ENCODE measurements at regions not wholly inside any gene's neighbourhood (a gene's known extent, or its start where the extent isn't known, plus 50 kb on each side); places are given as distances from the start of the nearest gene placed in this dataset.

GRCh38 chr5:93161661-93162654 is 419.1 kb downstream of the NR2F1-AS1 start:
- Histone ChIP-seq H2BK15ac (ENCODE audit: low read length) (no peak overlapping the region), H3K4me3 (ENCODE audit: low read length in 2 of 2) (no peak overlapping the region), H3K27ac (replicated peaks; ENCODE audit: low read length) (peak overlapping the region; percentile 43), H2BK120ac (ENCODE audit: low read depth, low read length) (no peak overlapping the region), H3K79me1 (ENCODE audit: low read depth, low read length) (no peaks in the 10 kb centered on the region), H3K4ac (ENCODE audit: low read length) (no peak overlapping the region), H2AK5ac (ENCODE audit: low read depth, low read length) (no peak overlapping the region), H3K18ac (ENCODE audit: low read length) (no peak overlapping the region), H4K8ac (ENCODE audit: low read depth, low read length) (no peak overlapping the region), H3K27me3 (ENCODE audit: control insufficient read depth in 3 of 3, insufficient read depth in 3 of 3, low read depth in 1 of 3, low read length in 3 of 3) (no peaks in the 10 kb centered on the region), H3K4me2 (ENCODE audit: insufficient read depth, low read length, poor library complexity, severe bottlenecking) (no peak overlapping the region), H3K23ac (ENCODE audit: low read depth, low read length, poor library complexity) (no peak overlapping the region), H2BK12ac (ENCODE audit: low read length) (no peak overlapping the region), H2BK5ac (ENCODE audit: low read length) (no peak overlapping the region), H3K14ac (ENCODE audit: low read length) (no peak overlapping the region), H3K36me3 (replicated peaks in 1 of 2; ENCODE audit: control insufficient read depth in 2 of 2, insufficient read depth in 2 of 2, low read length in 2 of 2) (no peaks in the 10 kb centered on the region), H3K9ac (ENCODE audit: low read depth, low read length, poor library complexity) (no peak overlapping the region), H3K4me1 (ENCODE audit: control insufficient read depth in 2 of 2, insufficient read depth in 1 of 2, low read depth in 1 of 2, low read length in 2 of 2) (peaks cover 6 to 10% of the 10 kb centered on the region in 2 donors), H4K91ac (ENCODE audit: low read depth, low read length, poor library complexity) (no peak overlapping the region), H2AFZ (ENCODE audit: low read length) (peak overlapping the region; percentile 65), H3K9me3 (replicated peaks in 1 of 2; ENCODE audit: control insufficient read depth in 2 of 2, insufficient read depth in 1 of 2, low read depth in 1 of 2, low read length in 2 of 2) (no peaks in the 10 kb centered on the region)
- WGBS, 2 donors (ENCODE audit: extremely low coverage in 2 of 2, insufficient read length in 2 of 2, insufficient replicate concordance in 1 of 2), result no CpG with 5 or more reads among the region's 1 CpG
- DNase-seq (ENCODE audit: low spot score), result peak; percentile 47

GRCh38 chr5:93158841-93159240 is 422.2 kb downstream of the NR2F1-AS1 start:
- H3K9me3 ChIP-seq (replicated peaks in 1 of 2; ENCODE audit: control insufficient read depth in 2 of 2, insufficient read depth in 1 of 2, low read depth in 1 of 2, low read length in 2 of 2), result no peaks in the 10 kb centered on the region
- no peak overlapping the region for H4K91ac ChIP-seq (ENCODE audit: low read depth, low read length, poor library complexity)
- no peak overlapping the region for H3K4me3 ChIP-seq (ENCODE audit: low read length in 2 of 2)
- H3K4ac ChIP-seq (ENCODE audit: low read length), result no peak overlapping the region
- peaks cover 6 to 7% of the 10 kb centered on the region in 2 donors for H3K4me1 ChIP-seq (ENCODE audit: control insufficient read depth in 2 of 2, insufficient read depth in 1 of 2, low read depth in 1 of 2, low read length in 2 of 2)
- no peak overlapping the region for H2BK5ac ChIP-seq (ENCODE audit: low read length)
- H3K9ac ChIP-seq (ENCODE audit: low read depth, low read length, poor library complexity), result no peak overlapping the region
- H2AK5ac ChIP-seq (ENCODE audit: low read depth, low read length), result no peak overlapping the region
- H3K14ac ChIP-seq (ENCODE audit: low read length), result peak overlapping the region; percentile 22
- no peak overlapping the region for H2BK12ac ChIP-seq (ENCODE audit: low read length)
- H3K27ac ChIP-seq (replicated peaks; ENCODE audit: low read length), result no peak overlapping the region
- H2AFZ ChIP-seq (ENCODE audit: low read length), result peak overlapping the region; percentile 52
- peak overlapping the region; percentile 51 for H2BK15ac ChIP-seq (ENCODE audit: low read length)
- DNase-seq (ENCODE audit: low spot score), result no peak
- H3K79me1 ChIP-seq (ENCODE audit: low read depth, low read length), result no peaks in the 10 kb centered on the region
- H3K4me2 ChIP-seq (ENCODE audit: insufficient read depth, low read length, poor library complexity, severe bottlenecking), result no peak overlapping the region
- H3K23ac ChIP-seq (ENCODE audit: low read depth, low read length, poor library complexity), result no peak overlapping the region
- no peak overlapping the region for H4K8ac ChIP-seq (ENCODE audit: low read depth, low read length)
- no peak overlapping the region for H2BK120ac ChIP-seq (ENCODE audit: low read depth, low read length)
- no peaks in the 10 kb centered on the region for H3K27me3 ChIP-seq (ENCODE audit: control insufficient read depth in 3 of 3, insufficient read depth in 3 of 3, low read depth in 1 of 3, low read length in 3 of 3)
- no CpG with 5 or more reads among the region's 3 CpGs for WGBS, 2 donors (ENCODE audit: extremely low coverage in 2 of 2, insufficient read length in 2 of 2, insufficient replicate concordance in 1 of 2)
- peak overlapping the region; percentile 51 for H3K18ac ChIP-seq (ENCODE audit: low read length)
- H3K36me3 ChIP-seq (replicated peaks in 1 of 2; ENCODE audit: control insufficient read depth in 2 of 2, insufficient read depth in 2 of 2, low read length in 2 of 2), result no peaks in the 10 kb centered on the region

GRCh38 chr5:93156566-93156965 is 424.5 kb downstream of the NR2F1-AS1 start:
- Histone ChIP-seq H4K91ac (ENCODE audit: low read depth, low read length, poor library complexity) (no peak overlapping the region), H3K36me3 (replicated peaks in 1 of 2; ENCODE audit: control insufficient read depth in 2 of 2, insufficient read depth in 2 of 2, low read length in 2 of 2) (no peaks in the 10 kb centered on the region), H3K23ac (ENCODE audit: low read depth, low read length, poor library complexity) (no peak overlapping the region), H4K8ac (ENCODE audit: low read depth, low read length) (no peak overlapping the region), H3K14ac (ENCODE audit: low read length) (no peak overlapping the region), H2BK120ac (ENCODE audit: low read depth, low read length) (no peak overlapping the region), H3K4me2 (ENCODE audit: insufficient read depth, low read length, poor library complexity, severe bottlenecking) (no peak overlapping the region), H2AFZ (ENCODE audit: low read length) (no peak overlapping the region), H3K79me1 (ENCODE audit: low read depth, low read length) (no peaks in the 10 kb centered on the region), H2BK5ac (ENCODE audit: low read length) (no peak overlapping the region), H3K18ac (ENCODE audit: low read length) (no peak overlapping the region), H2BK15ac (ENCODE audit: low read length) (no peak overlapping the region), H3K4me1 (ENCODE audit: control insufficient read depth in 2 of 2, insufficient read depth in 1 of 2, low read depth in 1 of 2, low read length in 2 of 2) (peaks cover 3 to 6% of the 10 kb centered on the region in 2 donors), H2BK12ac (ENCODE audit: low read length) (no peak overlapping the region), H2AK5ac (ENCODE audit: low read depth, low read length) (no peak overlapping the region), H3K4ac (ENCODE audit: low read length) (no peak overlapping the region), H3K9ac (ENCODE audit: low read depth, low read length, poor library complexity) (no peak overlapping the region), H3K27ac (replicated peaks; ENCODE audit: low read length) (no peak overlapping the region), H3K4me3 (ENCODE audit: low read length in 2 of 2) (no peak overlapping the region), H3K27me3 (ENCODE audit: control insufficient read depth in 3 of 3, insufficient read depth in 3 of 3, low read depth in 1 of 3, low read length in 3 of 3) (no peaks in the 10 kb centered on the region), H3K9me3 (replicated peaks in 1 of 2; ENCODE audit: control insufficient read depth in 2 of 2, insufficient read depth in 1 of 2, low read depth in 1 of 2, low read length in 2 of 2) (no peaks in the 10 kb centered on the region)
- no CpG with 5 or more reads among the region's 5 CpGs for WGBS, 2 donors (ENCODE audit: extremely low coverage in 2 of 2, insufficient read length in 2 of 2, insufficient replicate concordance in 1 of 2)
- no peak for DNase-seq (ENCODE audit: low spot score)

GRCh38 chr5:93154535-93154934 is 426.5 kb downstream of the NR2F1-AS1 start:
- no peak overlapping the region for H4K91ac ChIP-seq (ENCODE audit: low read depth, low read length, poor library complexity)
- H3K27ac ChIP-seq (replicated peaks; ENCODE audit: low read length), result no peak overlapping the region
- H3K4me2 ChIP-seq (ENCODE audit: insufficient read depth, low read length, poor library complexity, severe bottlenecking), result no peak overlapping the region
- no peak overlapping the region for H3K9ac ChIP-seq (ENCODE audit: low read depth, low read length, poor library complexity)
- no peak overlapping the region for H2AFZ ChIP-seq (ENCODE audit: low read length)
- peaks cover 3 to 7% of the 10 kb centered on the region in 2 donors for H3K4me1 ChIP-seq (ENCODE audit: control insufficient read depth in 2 of 2, insufficient read depth in 1 of 2, low read depth in 1 of 2, low read length in 2 of 2)
- no peak overlapping the region for H2AK5ac ChIP-seq (ENCODE audit: low read depth, low read length)
- no peak overlapping the region for H3K14ac ChIP-seq (ENCODE audit: low read length)
- H2BK120ac ChIP-seq (ENCODE audit: low read depth, low read length), result no peak overlapping the region
- H3K23ac ChIP-seq (ENCODE audit: low read depth, low read length, poor library complexity), result no peak overlapping the region
- no peaks in the 10 kb centered on the region for H3K36me3 ChIP-seq (replicated peaks in 1 of 2; ENCODE audit: control insufficient read depth in 2 of 2, insufficient read depth in 2 of 2, low read length in 2 of 2)
- no peak overlapping the region for H3K4me3 ChIP-seq (ENCODE audit: low read length in 2 of 2)
- H3K18ac ChIP-seq (ENCODE audit: low read length), result no peak overlapping the region
- H4K8ac ChIP-seq (ENCODE audit: low read depth, low read length), result no peak overlapping the region
- H3K4ac ChIP-seq (ENCODE audit: low read length), result no peak overlapping the region
- no peaks in the 10 kb centered on the region for H3K79me1 ChIP-seq (ENCODE audit: low read depth, low read length)
- no peak overlapping the region for H2BK12ac ChIP-seq (ENCODE audit: low read length)
- no peak overlapping the region for H2BK5ac ChIP-seq (ENCODE audit: low read length)
- no peak overlapping the region for H2BK15ac ChIP-seq (ENCODE audit: low read length)
- no CpG with 5 or more reads among the region's 1 CpG for WGBS, 2 donors (ENCODE audit: extremely low coverage in 2 of 2, insufficient read length in 2 of 2, insufficient replicate concordance in 1 of 2)
- no peaks in the 10 kb centered on the region for H3K27me3 ChIP-seq (ENCODE audit: control insufficient read depth in 3 of 3, insufficient read depth in 3 of 3, low read depth in 1 of 3, low read length in 3 of 3)
- H3K9me3 ChIP-seq (replicated peaks in 1 of 2; ENCODE audit: control insufficient read depth in 2 of 2, insufficient read depth in 1 of 2, low read depth in 1 of 2, low read length in 2 of 2), result no peaks in the 10 kb centered on the region
- DNase-seq (ENCODE audit: low spot score), result no peak

All from neuronal stem cell (in vitro differentiated cells).